ENCODE measurements at regions not wholly inside any gene's neighbourhood (a gene's known extent, or its start where the extent isn't known, plus 50 kb on each side); places are given as distances from the start of the nearest gene placed in this dataset.

DNA sequence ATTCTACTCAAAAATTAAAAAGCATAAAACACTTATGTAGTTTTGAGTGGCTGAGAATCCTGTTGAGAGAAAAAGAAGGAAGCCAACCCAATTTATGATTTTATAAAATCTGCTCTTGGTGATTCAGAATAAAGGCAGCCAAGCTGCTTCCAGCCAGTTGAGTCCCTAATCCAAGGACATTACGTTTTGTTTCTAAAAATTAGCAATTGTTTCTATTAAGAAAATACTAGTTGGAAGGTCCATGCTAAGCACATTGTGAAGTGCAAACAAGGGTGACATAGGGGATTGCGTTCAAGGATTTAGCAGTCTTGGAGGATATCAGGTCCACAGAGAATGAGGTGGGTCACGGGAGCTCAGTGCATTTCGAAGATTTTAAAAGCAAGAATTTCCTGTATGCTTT lies 987.7 kb downstream of the TYW1 start:
- intact Hi-C loops (cut with micrococcal nuclease), result no loop called here

DNA sequence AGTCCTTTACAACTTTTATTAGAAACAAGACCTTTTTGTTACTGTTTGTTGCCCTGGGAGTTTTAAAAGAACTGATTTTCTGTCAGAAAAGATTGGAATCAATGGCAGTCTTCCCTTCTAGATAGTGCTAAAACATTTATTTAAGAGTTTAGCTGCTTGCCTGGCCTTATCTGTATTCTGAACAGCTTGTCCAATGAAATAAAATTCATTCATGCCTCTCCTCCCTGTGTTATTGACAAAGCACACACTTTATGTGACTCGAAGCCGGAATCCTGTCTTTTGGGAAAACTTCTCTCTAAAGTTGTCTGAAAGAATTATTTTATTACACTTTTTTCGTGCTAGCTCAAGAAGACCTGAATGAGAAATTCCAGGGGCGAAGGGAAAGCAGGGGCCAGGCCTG lies 992.5 kb downstream of the TYW1 start:
- intact Hi-C loops (cut with micrococcal nuclease), result no loop called here

DNA sequence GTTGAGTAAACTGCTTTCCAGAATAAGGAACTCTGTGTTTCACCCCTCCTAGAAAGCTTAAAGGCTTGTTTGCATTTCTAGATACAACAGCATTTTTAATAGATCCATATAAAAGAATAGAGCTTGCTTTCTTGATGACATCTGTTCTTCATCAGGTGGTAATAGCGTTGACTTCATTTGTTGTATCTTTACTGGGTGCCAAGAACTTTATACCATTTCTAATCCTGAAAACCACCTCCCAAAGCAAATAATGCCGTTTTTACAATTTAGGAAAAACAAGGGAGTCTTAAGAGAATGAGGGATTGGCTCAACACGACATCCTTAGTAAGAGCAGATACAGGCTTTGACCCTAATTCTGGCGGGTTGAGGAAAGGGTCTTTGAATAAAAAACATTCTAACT lies 993.4 kb downstream of the TYW1 start:
- intact Hi-C loops (cut with micrococcal nuclease), result no loop called here

DNA sequence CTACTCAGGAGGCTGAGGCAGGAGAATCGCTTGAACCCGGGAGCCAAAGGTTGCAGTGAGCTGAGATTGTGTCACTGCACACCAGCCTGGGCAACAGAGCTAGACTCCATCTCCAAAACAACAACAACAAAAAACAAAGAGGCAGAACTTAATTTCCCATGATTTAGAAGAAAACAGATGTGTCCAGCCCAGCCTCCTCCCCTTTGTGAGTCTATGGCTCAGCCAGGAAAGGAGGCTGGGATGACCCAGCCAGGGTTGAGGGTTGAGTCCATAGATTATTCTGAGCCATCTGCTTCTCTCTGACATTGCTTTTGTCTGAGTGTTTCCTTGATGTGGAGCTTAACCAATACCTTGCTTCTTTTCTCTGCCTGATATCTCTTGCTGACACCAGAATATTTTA lies 994.1 kb downstream of the TYW1 start:
- intact Hi-C loops (cut with micrococcal nuclease), result no loop called here

DNA sequence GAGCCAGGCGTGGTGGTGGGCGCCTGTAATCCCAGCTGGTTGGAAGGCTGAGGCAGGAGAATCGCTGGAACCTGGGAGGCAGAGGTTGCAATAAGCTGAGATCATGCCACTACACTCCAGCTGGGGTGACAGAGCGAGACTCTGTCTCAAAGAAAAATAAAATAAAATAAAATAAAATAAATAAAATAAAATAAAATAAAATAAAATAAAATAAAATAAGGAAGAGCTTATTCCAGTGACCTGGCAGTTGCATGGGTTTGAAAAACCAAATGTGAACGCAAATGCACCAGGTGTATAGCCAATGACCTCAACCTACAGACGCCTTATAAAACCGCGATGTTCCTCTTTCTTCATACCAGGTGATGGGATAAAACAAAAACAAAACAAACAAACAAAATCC lies 995.7 kb downstream of the TYW1 start:
- intact Hi-C loops (cut with micrococcal nuclease), result no loop called here

DNA sequence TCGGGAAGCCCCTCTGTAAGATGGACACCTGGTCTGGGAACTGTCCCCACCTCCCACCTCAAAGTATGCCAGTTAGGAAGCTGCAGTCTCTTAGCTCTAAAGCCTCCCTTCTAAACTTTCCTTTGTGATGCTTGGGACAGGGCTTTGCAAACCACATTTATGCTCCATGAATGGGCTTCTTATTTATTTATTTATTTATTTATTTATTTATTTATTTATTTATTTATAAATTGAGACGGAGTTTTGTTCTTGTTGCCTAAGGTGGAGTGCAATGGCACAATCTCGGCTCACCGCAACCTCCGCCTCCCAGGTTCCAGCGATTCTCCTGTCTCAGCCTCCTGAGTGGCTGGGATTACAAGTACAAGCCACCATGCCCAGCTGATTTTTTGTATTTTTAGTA lies 1009.4 kb downstream of the TYW1 start:
- intact Hi-C loops (cut with micrococcal nuclease), result no loop called here

DNA sequence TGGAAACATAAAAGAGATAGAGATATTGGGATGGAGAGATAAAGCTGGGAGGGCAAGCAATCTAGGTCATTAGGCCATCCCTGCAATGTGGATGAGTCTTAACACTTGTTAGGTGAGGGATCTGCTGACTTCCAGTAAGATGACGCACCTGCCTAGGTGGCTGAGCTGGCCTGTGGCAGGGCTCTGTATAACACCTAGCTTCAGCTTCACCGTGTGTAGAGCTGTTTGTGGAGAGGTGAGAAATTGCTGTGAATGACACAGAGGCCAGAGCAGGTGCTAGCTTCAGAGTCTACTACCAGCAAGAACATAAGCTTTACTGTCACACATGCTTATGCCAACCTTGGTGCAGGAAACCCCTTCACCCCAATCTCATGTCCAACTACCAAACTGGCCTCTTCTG lies 1010.0 kb downstream of the TYW1 start:
- intact Hi-C loops (cut with micrococcal nuclease), result no loop called here

DNA sequence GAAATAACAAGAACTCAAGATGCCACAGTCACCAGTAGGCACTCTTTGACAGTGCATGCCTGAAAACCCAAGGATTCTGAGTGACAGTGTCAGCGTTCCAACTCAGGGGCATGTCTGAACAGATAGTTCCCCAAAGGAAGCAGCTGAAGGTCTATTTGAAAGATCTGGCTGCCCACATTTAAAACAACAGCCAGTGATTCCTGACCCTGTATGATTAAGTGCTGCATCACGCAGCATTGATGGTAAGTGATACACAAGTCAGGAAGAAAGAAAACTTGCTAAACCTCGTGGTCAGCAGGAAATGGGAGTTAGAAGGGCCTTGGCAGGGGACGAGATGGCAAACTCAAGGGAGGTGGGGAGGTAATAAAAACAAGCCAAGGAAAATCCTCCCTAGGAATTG lies 1013.1 kb downstream of the TYW1 start:
- intact Hi-C loops (cut with micrococcal nuclease), result no loop called here

DNA sequence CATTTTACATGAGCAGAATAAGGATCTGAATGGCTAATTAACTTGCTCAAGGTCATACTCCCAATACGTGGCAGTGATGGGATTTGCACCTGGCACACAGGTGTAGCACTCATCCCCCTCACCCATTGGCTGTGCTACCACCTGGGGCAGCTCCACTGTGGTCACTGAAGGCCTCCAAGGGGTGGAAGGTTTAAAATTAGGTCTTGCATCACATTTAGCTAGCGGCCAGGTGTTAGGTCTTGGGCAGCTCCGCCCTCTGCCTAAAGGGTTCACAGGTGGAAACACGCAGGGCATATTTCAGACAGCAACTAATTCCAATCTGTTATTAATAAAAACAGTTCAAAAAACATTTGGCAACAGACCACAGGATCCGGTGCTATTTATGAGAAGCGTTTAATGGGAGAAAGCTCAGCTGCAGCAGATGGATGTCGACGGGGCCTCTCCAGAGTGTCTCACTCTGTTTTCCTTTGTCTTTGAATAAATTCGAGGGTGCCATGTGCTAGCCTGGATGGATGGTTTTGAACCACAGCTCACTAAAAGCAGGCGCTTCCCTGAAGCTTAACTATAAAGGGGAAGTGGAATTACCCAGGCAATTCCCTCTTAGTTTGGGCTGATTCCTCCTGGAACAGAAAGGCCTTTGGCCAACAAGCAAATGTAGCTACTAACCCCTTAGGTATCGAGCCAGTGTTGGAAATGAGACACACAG lies 1017.6 kb downstream of the TYW1 start:
- intact Hi-C loops (cut with micrococcal nuclease), result no loop called here

DNA sequence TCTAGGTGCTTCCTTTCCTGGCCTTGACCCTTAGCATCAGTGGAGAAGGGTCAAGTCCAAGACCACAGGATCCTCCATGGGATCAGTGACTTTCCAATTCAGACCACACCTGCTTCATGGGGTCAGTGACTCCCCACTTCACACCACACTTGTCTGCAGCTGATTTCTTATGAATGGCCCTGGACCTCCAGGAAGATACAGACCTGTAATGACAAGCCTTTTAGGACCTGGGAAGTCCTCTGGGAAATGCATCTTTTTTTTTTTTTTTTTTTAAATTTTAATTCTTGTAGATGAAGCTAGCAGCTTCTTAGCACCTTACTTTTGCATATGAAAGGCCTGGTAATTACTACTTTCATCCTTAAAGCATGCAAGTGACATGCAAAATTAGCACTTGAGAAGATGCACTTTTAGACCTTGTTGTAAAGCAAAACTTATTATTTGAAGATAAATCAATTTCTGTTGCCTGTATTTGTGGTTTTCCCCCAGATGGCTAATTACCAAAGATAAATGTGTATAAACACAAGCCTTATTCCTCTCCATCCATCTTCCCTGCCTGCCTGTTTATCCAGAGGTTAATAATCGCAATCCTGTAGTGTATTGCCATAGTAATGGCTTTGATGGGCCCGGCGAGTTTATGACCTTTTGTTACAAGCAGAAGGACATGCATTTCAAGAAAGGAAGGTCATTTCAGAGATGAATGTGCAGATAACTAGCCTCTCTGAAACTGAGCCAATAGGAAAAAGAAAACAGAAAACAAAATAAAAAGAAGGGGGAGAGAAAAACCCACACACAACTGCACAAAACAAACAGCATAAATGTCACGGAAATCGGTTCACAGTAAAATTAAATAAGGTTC lies 1018.7 kb downstream of the TYW1 start:
- intact Hi-C loops (cut with micrococcal nuclease), result no loop called here

DNA sequence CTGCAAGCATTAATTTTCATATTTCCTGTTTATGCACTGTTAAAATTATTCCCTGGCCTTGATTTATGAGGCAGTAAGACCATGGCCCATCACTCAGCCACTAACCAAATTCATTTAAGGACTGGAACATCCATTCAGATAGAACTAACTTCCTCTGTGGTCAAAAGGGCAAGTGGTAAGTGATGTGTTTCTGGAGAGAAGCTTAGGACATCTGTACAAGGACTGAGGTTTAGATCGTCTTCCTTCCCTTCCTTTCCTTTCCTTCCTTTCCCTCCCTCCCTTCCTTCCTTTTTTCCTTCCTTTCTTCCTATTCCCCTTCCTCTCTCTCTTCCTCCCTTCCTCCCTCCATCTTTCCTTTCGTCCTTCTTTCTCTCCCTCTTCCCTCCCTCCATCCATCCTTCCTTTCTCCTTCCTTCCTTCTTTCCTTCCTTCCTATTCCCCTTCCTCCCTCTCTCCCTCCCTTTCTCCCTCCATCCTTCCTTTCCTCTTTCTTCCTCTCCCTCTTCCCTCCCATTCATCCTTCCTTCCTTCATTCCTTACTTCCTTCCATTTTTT lies 1019.4 kb downstream of the TYW1 start:
- intact Hi-C loops (cut with micrococcal nuclease), result no loop called here

DNA sequence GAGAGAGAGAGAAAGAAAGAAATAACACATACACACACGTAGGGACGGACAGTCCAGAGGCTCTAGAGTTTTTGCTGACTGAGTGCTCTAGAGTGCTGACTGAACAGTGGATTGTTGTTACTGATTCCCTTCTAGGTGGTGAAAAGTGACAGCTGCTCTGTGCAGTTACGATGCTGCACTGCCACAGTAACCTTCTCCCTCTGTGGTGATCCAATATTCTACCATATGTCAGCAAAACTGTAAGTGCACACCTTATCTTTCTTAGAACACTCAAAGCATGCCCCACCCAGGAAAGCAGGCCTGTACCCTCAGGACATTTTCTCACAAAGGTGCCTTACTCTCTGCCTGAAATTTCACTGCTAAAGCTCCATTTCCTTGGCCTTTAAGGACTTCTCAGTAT lies 1023.5 kb downstream of the TYW1 start:
- intact Hi-C loops (cut with micrococcal nuclease), result no loop called here

DNA sequence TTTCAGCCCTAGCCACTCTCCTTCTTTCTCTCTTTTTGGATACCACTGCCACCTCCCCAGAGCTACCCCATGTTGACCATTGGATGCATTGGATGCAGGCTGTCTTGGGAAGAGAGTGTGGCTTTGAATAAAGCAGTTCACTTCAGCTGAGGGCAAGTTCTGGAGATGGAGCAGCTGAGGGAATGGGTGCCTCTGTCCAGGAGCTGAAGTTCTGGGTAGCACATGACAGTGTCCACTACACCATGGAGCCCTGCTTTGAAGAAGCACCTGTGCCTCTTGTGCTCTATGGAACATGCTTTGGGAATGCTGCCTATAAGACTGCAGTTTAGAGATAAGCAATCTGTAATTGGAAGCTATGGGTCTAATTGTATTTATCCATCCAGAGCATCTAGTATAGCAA lies 1028.7 kb downstream of the TYW1 start:
- intact Hi-C loops (cut with micrococcal nuclease), result no loop called here

DNA sequence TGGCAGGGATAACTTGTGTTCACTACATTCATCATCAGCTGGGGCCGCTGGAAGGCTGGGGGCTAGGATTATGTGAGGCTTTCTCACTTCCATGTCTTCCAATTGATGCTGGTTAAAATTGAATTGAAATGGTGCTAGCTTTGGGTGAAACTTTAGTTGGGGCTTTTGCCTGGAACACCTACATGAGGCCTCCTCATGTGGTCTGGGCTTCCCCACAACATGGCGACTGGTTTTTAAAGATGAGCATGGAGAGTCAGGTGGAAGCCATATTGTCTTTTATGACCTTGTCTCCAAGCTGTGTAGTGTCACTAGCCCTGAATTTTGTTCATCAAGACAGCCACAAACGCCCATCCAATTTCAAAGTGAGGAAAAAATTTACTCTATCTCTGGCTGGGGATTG lies 1033.9 kb downstream of the TYW1 start:
- intact Hi-C loops (cut with micrococcal nuclease), result no loop called here

DNA sequence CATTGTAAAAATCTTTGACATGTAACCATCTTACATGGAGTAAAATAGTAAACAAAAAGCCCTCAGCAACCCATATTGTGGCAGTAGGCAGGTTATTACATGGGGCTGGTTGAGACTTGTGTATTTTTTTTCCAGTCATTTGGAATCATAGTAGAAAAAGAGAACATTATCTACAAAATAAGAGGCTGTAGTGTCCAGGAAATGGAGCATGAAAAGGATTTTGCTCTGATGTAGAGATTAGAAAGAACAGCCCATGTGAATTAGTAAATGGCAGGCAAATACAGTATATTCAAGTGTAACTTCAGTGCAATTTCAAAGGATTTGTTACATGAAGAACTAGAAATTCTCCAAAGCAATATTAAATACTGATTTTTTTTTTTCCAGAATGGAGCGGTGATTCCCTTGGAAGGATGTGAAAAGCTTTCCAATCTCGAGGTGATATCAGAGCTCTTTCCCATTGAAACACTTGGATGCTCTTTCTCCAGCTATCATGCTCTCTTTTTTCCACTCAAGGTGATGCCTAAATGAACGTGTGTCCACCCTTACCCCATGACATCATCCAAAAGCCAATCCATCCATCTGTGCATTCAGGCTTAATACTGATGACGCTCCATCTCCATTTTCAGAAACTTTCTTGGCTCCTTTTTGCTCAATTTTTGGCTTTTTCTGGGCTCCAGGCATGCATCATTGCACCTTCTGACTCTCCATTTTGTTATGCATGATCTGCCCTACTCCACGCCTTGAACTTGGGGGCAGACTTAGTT lies 1034.7 kb downstream of the TYW1 start:
- intact Hi-C loops (cut with micrococcal nuclease), result no loop called here

DNA sequence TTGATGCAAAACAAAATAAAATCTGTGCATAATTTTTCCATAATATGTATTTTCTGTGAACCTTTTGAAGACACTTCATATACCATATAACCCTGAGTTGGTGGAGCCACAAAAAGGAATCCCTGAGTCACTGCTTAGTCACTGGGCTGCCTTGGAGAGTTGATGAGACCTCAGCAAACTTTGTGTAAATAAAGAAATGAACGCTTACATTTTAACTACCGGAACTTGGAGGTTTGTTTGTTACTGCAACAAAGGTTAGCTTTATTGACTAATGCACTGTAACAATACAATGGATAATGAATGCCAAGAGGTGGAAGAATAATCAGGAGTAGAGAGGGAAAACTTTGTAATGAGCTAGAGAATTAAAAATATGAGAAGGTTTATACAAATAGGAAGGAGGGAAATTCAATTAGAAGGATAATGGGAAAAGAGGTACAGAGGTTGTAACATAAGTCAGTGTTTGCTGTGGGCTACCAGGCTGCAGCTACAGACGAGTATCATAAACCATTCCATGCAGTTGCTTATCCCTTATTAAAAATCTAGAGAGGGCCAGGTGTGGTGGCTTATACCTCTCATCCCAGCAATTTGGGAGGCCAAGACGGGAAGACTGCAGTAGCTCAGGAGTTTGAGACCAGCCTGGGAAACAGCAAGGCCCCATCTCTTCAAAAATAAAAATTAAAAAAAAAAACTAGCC lies 1042.1 kb downstream of the TYW1 start:
- intact Hi-C loops (cut with micrococcal nuclease), result no loop called here

DNA sequence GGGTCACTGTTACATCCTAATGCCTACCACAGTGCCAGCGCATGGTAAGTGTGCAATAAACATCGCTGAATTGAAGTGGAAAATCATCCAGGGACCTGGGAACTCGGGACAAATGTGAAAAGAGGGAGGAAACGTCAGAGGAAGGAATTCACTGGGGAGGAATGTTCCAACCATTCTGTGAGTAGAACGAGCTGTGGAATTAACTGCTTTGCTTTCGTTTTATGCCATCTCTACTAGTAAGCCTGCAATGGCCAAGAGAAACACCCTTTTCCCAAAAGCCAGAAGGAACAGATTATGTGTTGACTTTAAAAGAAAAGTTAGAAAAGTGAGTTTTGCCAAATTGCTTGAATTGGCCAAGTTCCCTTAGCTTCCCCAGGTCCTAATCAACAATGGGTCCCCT lies 1044.9 kb downstream of the TYW1 start:
- intact Hi-C loops (cut with micrococcal nuclease), result no loop called here

DNA sequence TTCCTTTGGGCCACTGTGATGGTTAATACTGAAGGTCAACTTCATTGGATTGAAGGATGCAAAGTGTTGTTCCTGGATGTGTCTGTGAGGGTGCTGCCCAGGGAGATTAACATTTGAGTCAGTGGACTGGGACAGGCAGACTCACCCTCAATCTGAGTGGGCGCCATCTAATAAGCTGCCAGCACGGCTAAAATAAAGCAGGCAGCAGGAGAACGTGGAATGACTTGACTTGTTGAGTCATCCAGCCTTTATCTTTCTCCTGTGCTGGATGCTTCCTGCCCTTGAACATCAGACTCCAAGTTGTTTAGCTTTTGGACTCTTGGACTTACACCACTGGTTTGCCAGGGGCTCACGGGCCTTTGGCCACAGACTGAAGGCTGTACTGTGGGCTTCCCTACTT lies 1046.9 kb downstream of the TYW1 start:
- intact Hi-C loops (cut with micrococcal nuclease), result no loop called here

DNA sequence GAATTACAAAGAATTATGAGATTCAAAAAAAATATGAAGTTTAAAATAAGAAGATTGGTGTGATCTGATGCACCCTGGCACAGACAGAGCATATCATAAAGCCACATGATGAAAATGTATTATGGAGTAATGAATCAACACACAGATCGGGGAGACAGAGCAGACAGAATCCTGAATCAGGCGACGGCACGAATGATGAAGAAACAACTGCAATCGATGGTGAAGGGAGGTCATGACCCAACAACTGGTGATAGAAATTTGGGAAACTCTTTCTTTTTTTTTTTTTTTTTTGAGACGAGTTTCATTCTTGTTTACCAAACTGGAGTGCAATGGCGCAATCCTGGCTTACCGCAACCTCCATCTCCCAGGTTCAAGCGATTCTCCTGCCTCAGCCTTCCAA lies 1054.0 kb downstream of the TYW1 start:
- intact Hi-C loops (cut with micrococcal nuclease), result no loop called here

DNA sequence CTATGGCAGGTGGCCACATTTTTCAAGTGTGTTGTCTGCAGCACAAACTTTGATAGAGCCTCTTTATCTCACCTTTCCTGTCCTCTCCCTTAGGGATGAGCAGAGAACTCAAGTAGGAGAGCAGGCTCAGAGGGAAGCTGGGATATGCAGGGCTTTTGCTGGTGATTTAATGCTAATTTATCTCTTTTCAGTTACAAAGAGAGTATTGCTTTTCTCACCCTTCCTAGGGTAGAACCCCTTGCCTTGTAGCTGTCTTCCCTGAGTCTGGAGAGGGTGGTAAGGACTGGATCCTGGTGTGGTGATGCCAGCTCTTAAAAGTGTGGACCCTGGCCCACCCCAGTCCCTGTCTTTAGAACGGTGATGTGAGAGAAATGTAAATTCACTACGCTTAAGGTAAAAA lies 1061.4 kb downstream of the TYW1 start:
- intact Hi-C loops (cut with micrococcal nuclease), result no loop called here

DNA sequence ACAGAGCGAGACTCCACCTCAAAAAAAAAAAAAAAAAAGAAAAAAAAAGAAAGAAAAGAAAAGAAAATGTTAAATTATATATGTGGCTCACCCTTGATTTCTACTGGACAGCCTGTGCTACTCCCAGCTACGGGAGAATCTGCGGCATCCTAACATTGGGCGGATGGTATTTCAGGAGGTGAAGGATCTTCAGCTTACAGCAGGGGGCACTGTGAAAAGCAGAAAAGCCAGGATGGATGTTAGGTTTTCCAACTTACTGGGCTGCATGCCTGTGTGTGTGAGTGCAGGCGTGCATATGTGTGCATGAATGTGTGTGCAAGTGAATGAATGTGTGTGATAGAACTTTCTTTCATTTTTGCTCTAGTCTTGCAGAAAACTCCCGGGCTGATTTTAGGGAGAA lies 1066.5 kb downstream of the TYW1 start:
- intact Hi-C loops (cut with micrococcal nuclease), result no loop called here

All from T-helper 2 cell treated with Interferon-gamma antibody and Interleukin-4, amounts not matched to agents 100 ng/mL and 5 ng/mL, for 36 hours (primary cell).